H9 (cell line): ENCODE measurements at regions not wholly inside any gene's neighbourhood (a gene's known extent, or its start where the extent isn't known, plus 50 kb on each side); places are given as distances from the start of the nearest gene placed in this dataset.

Experiments
- DNase-seq: peaks from one replicate; pipeline ENCODE4 v3.0.0-alpha.2; 2017
- H2AFZ ChIP-seq: one replicate; pipeline ENCODE4 v1.6.1; 2013; ENCODE audit warnings: mild to moderate bottlenecking, low read length, control low read depth, moderate library complexity
- H2AK5ac ChIP-seq: 2 replicates; pipeline ENCODE4 v1.6.1; 2013; ENCODE audit warnings: low read length, control low read depth, mixed read lengths; ENCODE audit not compliant: insufficient read length
- H2BK120ac ChIP-seq: one replicate; pipeline ENCODE4 v1.6.1; 2013; ENCODE audit warnings: low read depth, mild to moderate bottlenecking, low read length, control low read depth, inconsistent platforms; ENCODE audit not compliant: poor library complexity, severe bottlenecking
- H2BK12ac ChIP-seq: 2 replicates; pipeline ENCODE4 v1.6.1; 2013; ENCODE audit warnings: low read length, control low read depth, mixed read lengths, low read depth; ENCODE audit not compliant: insufficient read length
- H2BK15ac ChIP-seq: 2 replicates; pipeline ENCODE4 v1.6.1; 2013; ENCODE audit warnings: low read depth, low read length, control low read depth
- H2BK20ac ChIP-seq: one replicate; pipeline ENCODE4 v1.6.1; 2013; ENCODE audit warnings: low read depth, mild to moderate bottlenecking, low read length, control low read depth, inconsistent platforms; ENCODE audit not compliant: poor library complexity, severe bottlenecking
- H2BK5ac ChIP-seq: 2 replicates; pipeline ENCODE4 v1.6.1; 2013; ENCODE audit warnings: low read length, control low read depth, mixed read lengths; ENCODE audit not compliant: insufficient read length
- H3K14ac ChIP-seq: 2 replicates; pipeline ENCODE4 v1.6.1; 2013; ENCODE audit warnings: low read length, control low read depth; ENCODE audit not compliant: insufficient read depth
- H3K18ac ChIP-seq: 2 replicates; pipeline ENCODE4 v1.6.1; 2013; ENCODE audit warnings: low read depth, mild to moderate bottlenecking, mixed read lengths, low read length, control low read depth; ENCODE audit not compliant: insufficient read length
- H3K23ac ChIP-seq: 2 replicates; pipeline ENCODE4 v1.6.1; 2013; ENCODE audit warnings: low read length, control low read depth, mixed read lengths, low read depth; ENCODE audit not compliant: insufficient read length
- H3K23me2 ChIP-seq: 2 replicates; pipeline ENCODE4 v1.6.1; 2013; ENCODE audit warnings: low read depth, mild to moderate bottlenecking, mixed read lengths, low read length, control low read depth; ENCODE audit not compliant: insufficient read length, poor library complexity, severe bottlenecking
- H3K27ac ChIP-seq: 2 replicates; pipeline ENCODE4 v1.5.1; 2013; ENCODE audit warnings: low read length, control low read depth, mixed read lengths, low read depth; ENCODE audit not compliant: insufficient read length
- H3K27me3 ChIP-seq: 2 replicates; pipeline ENCODE4 v1.6.1; 2013; ENCODE audit warnings: low read length, control low read depth, inconsistent platforms; ENCODE audit not compliant: insufficient read depth
- H3K4ac ChIP-seq: 2 replicates; pipeline ENCODE4 v1.6.1; 2013; ENCODE audit warnings: low read depth, mild to moderate bottlenecking, control low read depth, inconsistent platforms, low read length, moderate library complexity
- H3K4me1 ChIP-seq: 2 replicates; pipeline ENCODE4 v1.6.1; 2013; ENCODE audit warnings: low read length, control low read depth, inconsistent platforms; ENCODE audit not compliant: insufficient read depth
- H3K4me2 ChIP-seq: 2 replicates; pipeline ENCODE4 v1.6.1; 2013; ENCODE audit warnings: low read length, control low read depth, mixed read lengths; ENCODE audit not compliant: insufficient read length, insufficient read depth
- H3K56ac ChIP-seq: 2 replicates; pipeline ENCODE4 v1.6.1; 2013; ENCODE audit warnings: low read depth, mild to moderate bottlenecking, mixed read lengths, low read length, control low read depth; ENCODE audit not compliant: insufficient read length
- H3K79me1 ChIP-seq: 2 replicates; pipeline ENCODE4 v1.6.1; 2013; ENCODE audit warnings: low read depth, mild to moderate bottlenecking, moderate library complexity, low read length, control low read depth, inconsistent platforms; ENCODE audit not compliant: insufficient read depth, poor library complexity, severe bottlenecking
- H3K79me2 ChIP-seq: 2 replicates; pipeline ENCODE4 v1.6.1; 2013; ENCODE audit warnings: low read length, control low read depth, inconsistent platforms; ENCODE audit not compliant: insufficient read depth
- H3K9ac ChIP-seq: 2 replicates; pipeline ENCODE4 v1.6.1; 2013; ENCODE audit warnings: low read length, control low read depth, mixed read lengths; ENCODE audit not compliant: insufficient read length; ENCODE audit errors: extremely low read depth
- H3K9me3 ChIP-seq: one replicate; pipeline ENCODE4 v1.6.1; 2013; ENCODE audit warnings: low read depth, low read length, inconsistent platforms; ENCODE audit not compliant: control insufficient read depth
- H3T11ph ChIP-seq: one replicate; pipeline ENCODE4 v1.6.1; 2013; ENCODE audit warnings: mild to moderate bottlenecking, low read length, control low read depth, inconsistent platforms
- H4K20me1 ChIP-seq: one replicate; pipeline ENCODE4 v1.6.1; 2013; ENCODE audit not compliant: control insufficient read depth, insufficient read length, insufficient read depth
- H4K5ac ChIP-seq: 2 replicates; pipeline ENCODE4 v1.6.1; 2013; ENCODE audit warnings: low read depth, mild to moderate bottlenecking, mixed read lengths, low read length, control low read depth; ENCODE audit not compliant: insufficient read length
- H4K8ac ChIP-seq: replicated peaks from 2 replicates; pipeline ENCODE4 v1.6.1; 2013; ENCODE audit warnings: low read length, control low read depth, mixed read lengths, low read depth; ENCODE audit not compliant: insufficient read length
- H4K91ac ChIP-seq: 2 replicates; pipeline ENCODE4 v1.6.1; 2013; ENCODE audit warnings: low read depth, mild to moderate bottlenecking, moderate library complexity, mixed read lengths, low read length, control low read depth; ENCODE audit not compliant: insufficient read length
- H3K27ac Mint-ChIP-seq, 3 experiments: 2 replicates in 2 of 3; 3 replicates in 1 of 3; pipeline ENCODE4 v1.8.0; 2020 to 2021; ENCODE audit warnings: mixed read lengths in 3 of 3, mild to moderate bottlenecking in 1 of 3, moderate library complexity in 1 of 3
- H3K27me3 Mint-ChIP-seq: 2 replicates; pipeline ENCODE4 v1.8.0; 2021; ENCODE audit warnings: low read depth, mild to moderate bottlenecking, moderate library complexity, mixed read lengths
- H3K36me3 Mint-ChIP-seq, 3 experiments: 2 replicates in 2 of 3; 3 replicates in 1 of 3; pipeline ENCODE4 v1.8.0; 2020 to 2021; ENCODE audit warnings: low read depth in 3 of 3, mixed read lengths in 3 of 3; ENCODE audit not compliant: insufficient read depth in 1 of 3
- H3K4me1 Mint-ChIP-seq, 2 experiments: 2 replicates each; pipeline ENCODE4 v1.8.0; 2020; ENCODE audit warnings: mixed read lengths in 2 of 2
- H3K4me3 Mint-ChIP-seq, 2 experiments: 2 replicates in 1 of 2; 3 replicates in 1 of 2; pipeline ENCODE4 v1.8.0; 2020 to 2021; ENCODE audit warnings: mild to moderate bottlenecking in 2 of 2, mixed read lengths in 2 of 2, moderate library complexity in 1 of 2
- H3K9me3 Mint-ChIP-seq, 2 experiments: 2 replicates in 1 of 2; 3 replicates in 1 of 2; pipeline ENCODE4 v1.8.0; 2020; ENCODE audit warnings: mild to moderate bottlenecking in 2 of 2, mixed read lengths in 2 of 2, moderate library complexity in 1 of 2
- WGBS: extraction: QIAGEN DNeasy Blood & Tissue Kit; methylation state at CpG from one replicate; pipeline ENCODE4 v1.1.7; 2013; ENCODE audit warnings: missing lambda C conversion rate, low lambda C conversion rate, mixed read lengths; ENCODE audit not compliant: insufficient read length; ENCODE audit errors: extremely low coverage; 5-methylcytosine and 5-hydroxymethylcytosine counted together
- TF ChIP-seq, protein P1 (sequence below): fragments of 200-600 bp; sonication (generic); conservative IDR thresholded peaks from 3 replicates; pipeline ENCODE4 v1.8.0; 2021; ENCODE audit warnings: antibody characterized with exemption, mild to moderate bottlenecking

DNA sequence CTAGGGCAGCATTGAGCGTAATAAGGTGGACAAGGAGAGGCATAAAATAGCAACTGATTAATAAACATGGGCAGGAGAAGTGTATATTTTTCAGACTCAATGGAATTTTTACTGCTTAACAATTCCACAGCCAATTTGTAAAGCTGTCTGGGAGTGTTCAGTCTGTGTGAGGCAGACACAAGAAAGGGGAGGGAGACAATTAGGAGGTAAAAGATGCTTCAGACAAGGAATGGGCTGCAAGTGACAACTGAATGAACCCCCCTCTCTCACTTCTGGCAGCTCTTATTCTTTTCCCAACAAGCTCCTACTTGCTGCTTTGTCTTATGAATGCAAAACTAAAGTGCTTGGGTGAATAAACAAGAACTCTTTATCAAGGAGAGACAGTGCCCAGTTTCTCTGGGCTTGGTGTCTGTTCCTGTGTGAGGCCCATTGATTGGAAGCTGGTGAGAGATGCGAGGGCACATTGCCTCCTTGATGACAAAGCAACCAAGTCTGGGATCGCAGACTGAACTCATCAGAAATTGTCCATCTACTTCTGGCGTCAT, 575.3 kb downstream of the RNF144B start:
- no peak overlapping the region for H3K4ac ChIP-seq
- no peak overlapping the region for H3K27ac ChIP-seq

More for the DNA sequence above, 575.3 kb downstream of the RNF144B start:
- no peak overlapping the region for H4K8ac ChIP-seq
- H3K18ac ChIP-seq: no peak overlapping the region
- WGBS: no CpG with 5 or more reads among the region's 4 CpGs
- no peak overlapping the region for H2AFZ ChIP-seq
- DNase-seq: no peak
- no peak overlapping the region for H3K4me2 ChIP-seq
- no peaks in the 10 kb centered on the region for H3K27me3 ChIP-seq
- no peak overlapping the region for H4K5ac ChIP-seq
- no peaks in the 10 kb centered on the region for H3K4me1 Mint-ChIP-seq
- no peaks in the 10 kb centered on the region for H3K79me1 ChIP-seq
- H3K23me2 ChIP-seq: no peaks in the 10 kb centered on the region
- no peaks in the 10 kb centered on the region for H3K4me1 ChIP-seq
- H2BK15ac ChIP-seq: no peak overlapping the region
- no peak overlapping the region for H2BK5ac ChIP-seq
- no peak overlapping the region for H3K4me3 Mint-ChIP-seq
- no peak overlapping the region for H2BK120ac ChIP-seq
- H3K79me2 ChIP-seq: no peaks in the 10 kb centered on the region
- TF ChIP-seq, protein P1, sequence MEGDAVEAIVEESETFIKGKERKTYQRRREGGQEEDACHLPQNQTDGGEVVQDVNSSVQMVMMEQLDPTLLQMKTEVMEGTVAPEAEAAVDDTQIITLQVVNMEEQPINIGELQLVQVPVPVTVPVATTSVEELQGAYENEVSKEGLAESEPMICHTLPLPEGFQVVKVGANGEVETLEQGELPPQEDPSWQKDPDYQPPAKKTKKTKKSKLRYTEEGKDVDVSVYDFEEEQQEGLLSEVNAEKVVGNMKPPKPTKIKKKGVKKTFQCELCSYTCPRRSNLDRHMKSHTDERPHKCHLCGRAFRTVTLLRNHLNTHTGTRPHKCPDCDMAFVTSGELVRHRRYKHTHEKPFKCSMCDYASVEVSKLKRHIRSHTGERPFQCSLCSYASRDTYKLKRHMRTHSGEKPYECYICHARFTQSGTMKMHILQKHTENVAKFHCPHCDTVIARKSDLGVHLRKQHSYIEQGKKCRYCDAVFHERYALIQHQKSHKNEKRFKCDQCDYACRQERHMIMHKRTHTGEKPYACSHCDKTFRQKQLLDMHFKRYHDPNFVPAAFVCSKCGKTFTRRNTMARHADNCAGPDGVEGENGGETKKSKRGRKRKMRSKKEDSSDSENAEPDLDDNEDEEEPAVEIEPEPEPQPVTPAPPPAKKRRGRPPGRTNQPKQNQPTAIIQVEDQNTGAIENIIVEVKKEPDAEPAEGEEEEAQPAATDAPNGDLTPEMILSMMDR: no peak
- no peak overlapping the region for H2BK20ac ChIP-seq
- no peak overlapping the region for H2BK12ac ChIP-seq
- H4K20me1 ChIP-seq: no peaks in the 10 kb centered on the region
- H3K9me3 ChIP-seq: no peaks in the 10 kb centered on the region
- H3K36me3 Mint-ChIP-seq: no peaks in the 10 kb centered on the region
- no peak overlapping the region for H3K14ac ChIP-seq
- H3K27me3 Mint-ChIP-seq: no peaks in the 10 kb centered on the region
- H3K56ac ChIP-seq: no peak overlapping the region
- no peak overlapping the region for H3T11ph ChIP-seq
- no peak overlapping the region for H2AK5ac ChIP-seq
- H3K9ac ChIP-seq: no peak overlapping the region
- H3K9me3 Mint-ChIP-seq: no peaks in the 10 kb centered on the region; a peak in 1 of 5 replicates
- H4K91ac ChIP-seq: no peak overlapping the region
- no peak overlapping the region; a peak in 2 of 7 replicates for H3K27ac Mint-ChIP-seq
- H3K23ac ChIP-seq: no peak overlapping the region
